H1 (cell line): ENCODE measurements at regions not wholly inside any gene's neighbourhood (a gene's known extent, or its start where the extent isn't known, plus 50 kb on each side); places are given as distances from the start of the nearest gene placed in this dataset.

ENCODE experiments used
- CTCF ChIA-PET: fragments of 300-600 bp; sonication (Branson Sonifier 250); formaldehyde crosslinking; loops from one replicate; lab custom pipeline; 2021; ENCODE audit not compliant: partially characterized antibody; lab: Charles Lee
- POLR2A ChIA-PET: fragments of 300-600 bp; sonication (Branson Sonifier 250); formaldehyde crosslinking; loops from one replicate; lab custom pipeline; 2021; ENCODE audit warnings: inconsistent platforms; ENCODE audit not compliant: partially characterized antibody; lab: Charles Lee
- DNase-seq, 2 experiments: peaks; one replicate each; pipeline versions ENCODE4 v3.0.0 to v3.0.0-alpha.2; 2010 to 2022; ENCODE audit warnings: low spot score in 2 of 2, low read depth in 1 of 2, mixed read lengths in 1 of 2
- FAIRE-seq: peaks from 2 replicates; lab custom pipeline; 2011; peaks lifted over from hg19 to GRCh38; lab: Jason Lieb, UNC
- H2AFZ ChIP-seq: 2 replicates; pipeline ENCODE4 v1.8.1; 2012; ENCODE audit warnings: low read length, inconsistent platforms
- H2AK5ac ChIP-seq: 2 replicates; pipeline ENCODE4 v1.6.1; 2013; ENCODE audit warnings: low read depth, low read length
- H2BK120ac ChIP-seq: replicated peaks from 2 replicates; pipeline ENCODE3; 2013; ENCODE audit warnings: low read depth, low read length, inconsistent platforms
- H2BK12ac ChIP-seq: 2 replicates; pipeline ENCODE4 v1.6.1; 2013; ENCODE audit warnings: low read depth, low read length
- H2BK15ac ChIP-seq: 2 replicates; pipeline ENCODE4 v1.6.1; 2013; ENCODE audit warnings: low read length
- H2BK20ac ChIP-seq: 2 replicates; pipeline ENCODE4 v1.6.1; 2013; ENCODE audit warnings: low read length
- H2BK5ac ChIP-seq: 2 replicates; pipeline ENCODE4 v1.6.1; 2013; ENCODE audit warnings: low read depth, low read length
- H3K14ac ChIP-seq: 2 replicates; pipeline ENCODE4 v1.6.1; 2013; ENCODE audit warnings: inconsistent platforms; ENCODE audit not compliant: insufficient read length
- H3K18ac ChIP-seq: 2 replicates; pipeline ENCODE4 v1.6.1; 2013; ENCODE audit warnings: low read length; ENCODE audit errors: extremely low read depth
- H3K23ac ChIP-seq: 2 replicates; pipeline ENCODE4 v1.6.1; 2013; ENCODE audit warnings: inconsistent platforms; ENCODE audit not compliant: insufficient read length
- H3K23me2 ChIP-seq: 2 replicates; pipeline ENCODE4 v1.6.1; 2013; ENCODE audit warnings: low read depth, low read length
- H3K27ac ChIP-seq: 2 replicates; pipeline ENCODE4 v1.6.1; 2011; ENCODE audit warnings: low read depth, low read length, inconsistent platforms
- H3K27me3 ChIP-seq, 4 experiments: replicated peaks in 1 of 4; 1 replicate in 1 of 4; 2 replicates in 3 of 4; pipeline versions ENCODE4 v1.6.1 to v1.8.1; 2011 to 2013; ENCODE audit warnings: low read length in 3 of 4, mild to moderate bottlenecking in 3 of 4, inconsistent platforms in 2 of 4, mixed read lengths in 2 of 4, moderate library complexity in 1 of 4; ENCODE audit not compliant: control insufficient read depth in 3 of 4, insufficient read depth in 3 of 4; ENCODE audit errors: extremely low read depth in 1 of 4
- H3K36me3 ChIP-seq, 4 experiments: 2 replicates each; pipeline versions ENCODE4 v1.6.1 to v1.8.1; 2011 to 2013; ENCODE audit warnings: mild to moderate bottlenecking in 4 of 4, low read length in 3 of 4, moderate library complexity in 2 of 4, control low read depth in 1 of 4, inconsistent platforms in 1 of 4; ENCODE audit not compliant: insufficient read depth in 4 of 4, control insufficient read depth in 2 of 4
- H3K4ac ChIP-seq: replicated peaks from 2 replicates; pipeline ENCODE3; 2013; ENCODE audit warnings: low read length, low read depth, mixed read lengths, inconsistent platforms; ENCODE audit not compliant: insufficient read length
- H3K4me1 ChIP-seq, 4 experiments: replicated peaks in 1 of 4; 1 replicate in 1 of 4; 2 replicates in 3 of 4; pipeline versions ENCODE4 v1.6.1 to v1.8.1; 2011 to 2013; ENCODE audit warnings: low read length in 3 of 4, inconsistent platforms in 2 of 4, mixed read lengths in 1 of 4; ENCODE audit not compliant: insufficient read depth in 4 of 4, control insufficient read depth in 3 of 4
- H3K4me2 ChIP-seq, 2 experiments: 2 replicates each; pipeline versions ENCODE4 v1.6.1 to v1.8.1; 2011 to 2013; ENCODE audit warnings: low read depth in 2 of 2, low read length in 2 of 2, control low read depth in 1 of 2, inconsistent platforms in 1 of 2, mild to moderate bottlenecking in 1 of 2; ENCODE audit not compliant: insufficient read depth in 1 of 2
- H3K4me3 ChIP-seq, 4 experiments: fragments of 200-600, 300-600 bp in 1 of 4; sonication (generic), shearing (Covaris generic), sonication (Bioruptor Twin) in 1 of 4; 2 replicates each; pipeline versions ENCODE4 v1.5.1 to v1.8.1; 2011 to 2016; ENCODE audit warnings: low read length in 4 of 4, low read depth in 3 of 4, control low read depth in 2 of 4, inconsistent platforms in 2 of 4, mild to moderate bottlenecking in 2 of 4, mixed read lengths in 1 of 4, moderate library complexity in 1 of 4; ENCODE audit not compliant: insufficient read depth in 2 of 4; ENCODE audit errors: extremely low read depth in 1 of 4
- H3K56ac ChIP-seq: replicated peaks from 2 replicates; pipeline ENCODE3; 2013; ENCODE audit warnings: low read depth, mild to moderate bottlenecking, mixed read lengths, low read length, inconsistent platforms; ENCODE audit not compliant: insufficient read length
- H3K79me1 ChIP-seq: 2 replicates; pipeline ENCODE4 v1.6.1; 2013; ENCODE audit warnings: low read depth, low read length, control low read depth
- H3K79me2 ChIP-seq, 2 experiments: 2 replicates each; pipeline versions ENCODE4 v1.6.1 to v1.8.1; 2012 to 2013; ENCODE audit warnings: low read length in 2 of 2, mild to moderate bottlenecking in 2 of 2, inconsistent platforms in 1 of 2; ENCODE audit not compliant: insufficient read depth in 2 of 2, control insufficient read depth in 1 of 2
- H3K9ac ChIP-seq, 4 experiments: replicated peaks in 1 of 4; 1 replicate in 1 of 4; 2 replicates in 3 of 4; pipeline versions ENCODE4 v1.6.1 to v1.8.1; 2011 to 2013; ENCODE audit warnings: low read depth in 3 of 4, low read length in 3 of 4, control low read depth in 2 of 4, mild to moderate bottlenecking in 2 of 4, moderate library complexity in 2 of 4, inconsistent platforms in 1 of 4; ENCODE audit errors: extremely low read depth in 1 of 4
- H3K9me3 ChIP-seq, 2 experiments: 2 replicates each; pipeline versions ENCODE4 v1.6.1 to v1.8.1; 2012 to 2013; ENCODE audit warnings: mild to moderate bottlenecking in 2 of 2, moderate library complexity in 2 of 2, control low read depth in 1 of 2, inconsistent platforms in 1 of 2, low read depth in 1 of 2, low read length in 1 of 2, mixed read lengths in 1 of 2; ENCODE audit not compliant: insufficient read depth in 2 of 2
- H4K20me1 ChIP-seq, 2 experiments: replicated peaks in 1 of 2; 2 replicates each; pipeline versions ENCODE3 to v1.8.1; 2011 to 2013; ENCODE audit warnings: inconsistent platforms in 2 of 2, low read length in 2 of 2, mild to moderate bottlenecking in 1 of 2; ENCODE audit not compliant: insufficient read depth in 2 of 2, control insufficient read depth in 1 of 2
- H4K5ac ChIP-seq: 2 replicates; pipeline ENCODE4 v1.6.1; 2013; ENCODE audit warnings: low read length, low read depth, mixed read lengths, inconsistent platforms; ENCODE audit not compliant: insufficient read length
- H4K8ac ChIP-seq: 2 replicates; pipeline ENCODE4 v1.8.0; 2013; ENCODE audit warnings: mild to moderate bottlenecking, moderate library complexity, low read length, inconsistent platforms; ENCODE audit not compliant: insufficient read depth; ENCODE audit errors: extremely low read depth
- H4K91ac ChIP-seq: replicated peaks from 2 replicates; pipeline ENCODE3; 2013; ENCODE audit warnings: low read length, mixed read lengths, inconsistent platforms; ENCODE audit not compliant: insufficient read length
- EP300 ChIP-seq, 2 experiments: IDR thresholded peaks; 1 replicate in 1 of 2; 2 replicates in 1 of 2; pipeline ENCODE4 v1.6.1; 2011 to 2012; ENCODE audit warnings: low read depth in 2 of 2, low read length in 2 of 2, mild to moderate bottlenecking in 2 of 2, borderline replicate concordance in 1 of 2, inconsistent platforms in 1 of 2, moderate library complexity in 1 of 2
- GTF2F1 ChIP-seq: IDR thresholded peaks from 2 replicates; pipeline ENCODE4 v1.6.1; 2012; ENCODE audit warnings: low read depth, low read length, improper control_type of control experiment, borderline replicate concordance
- POLR2AphosphoS5 ChIP-seq: IDR thresholded peaks from 2 replicates; pipeline ENCODE4 v1.6.1; 2011; ENCODE audit warnings: low read depth, low read length
- RXRA ChIP-seq: IDR thresholded peaks from 2 replicates; pipeline ENCODE4 v1.6.1; 2011; ENCODE audit warnings: low read depth, mild to moderate bottlenecking, low read length, moderate library complexity; ENCODE audit not compliant: insufficient read depth
- SP4 ChIP-seq: IDR thresholded peaks from 2 replicates; pipeline ENCODE4 v1.6.1; 2012; ENCODE audit warnings: low read length, inconsistent platforms
- TAF1 ChIP-seq: IDR thresholded peaks from 2 replicates; pipeline ENCODE4 v1.6.1; 2011; ENCODE audit warnings: mild to moderate bottlenecking, low read depth, low read length
- USF2 ChIP-seq: IDR thresholded peaks from 2 replicates; pipeline ENCODE4 v1.6.1; 2011; ENCODE audit warnings: low read length, improper control_type of control experiment
- YY1 ChIP-seq: IDR thresholded peaks from 2 replicates; pipeline ENCODE4 v1.6.1; 2011; ENCODE audit warnings: low read depth, mild to moderate bottlenecking, low read length
- ZNF274 ChIP-seq: IDR thresholded peaks from 2 replicates; pipeline ENCODE4 v1.7.0; 2012; ENCODE audit warnings: low read length, borderline replicate concordance; ENCODE audit errors: extremely low read depth
- WGBS, 2 experiments: shearing (Covaris generic) in 1 of 2; methylation state at CpG; one replicate each; pipeline versions ENCODE4 v1.1.6 to v1.1.7; 2013 to 2015; ENCODE audit warnings: low lambda C conversion rate in 2 of 2, mixed read lengths in 2 of 2, inconsistent platforms in 1 of 2, low coverage in 1 of 2, missing lambda C conversion rate in 1 of 2; ENCODE audit not compliant: insufficient replicate concordance in 2 of 2, insufficient coverage in 1 of 2, insufficient read length in 1 of 2; ENCODE audit errors: extremely low coverage in 1 of 2, missing lambda C conversion rate in 1 of 2; 5-methylcytosine and 5-hydroxymethylcytosine counted together

- Histone ChIP-seq H3K9me3 (no peaks in the 10 kb centered on the region), H4K8ac (no peak overlapping the region), H3K27me3 (no peaks in the 10 kb centered on the region), H2BK20ac (no peak overlapping the region), H3K79me2 (no peaks in the 10 kb centered on the region), H4K20me1 (no peaks in the 10 kb centered on the region), H2BK5ac (no peak overlapping the region), H3K56ac (no peak overlapping the region), H3K4me2 (no peak overlapping the region), H3K14ac (no peak overlapping the region), H2AFZ (no peak overlapping the region), H3K4ac (no peak overlapping the region), H3K23ac (no peak overlapping the region), H3K23me2 (no peaks in the 10 kb centered on the region), H4K5ac (no peak overlapping the region), H3K36me3 (no peaks in the 10 kb centered on the region), H2BK120ac (no peak overlapping the region), H3K9ac (no peak overlapping the region), H3K4me3 (no peak overlapping the region), H2BK12ac (no peak overlapping the region), H2AK5ac (no peak overlapping the region), H3K18ac (no peak overlapping the region), H2BK15ac (no peak overlapping the region), H4K91ac (no peak overlapping the region), H3K27ac (no peak overlapping the region), H3K79me1 (no peaks in the 10 kb centered on the region), H3K4me1 (no peaks in the 10 kb centered on the region)
- FAIRE-seq (no peak), DNase-seq (no peak)
- CTCF ChIA-PET = no interaction called here
- 95% methylated on average over 3 of the region's 3 CpGs; no CpG with 5 or more reads in 1 of the 2 experiments for WGBS, 2 experiments
- POLR2A ChIA-PET = no interaction called here
- TF ChIP-seq POLR2AphosphoS5 = no peak
- TF ChIP-seq SP4 = no peak
- no peak for TF ChIP-seq TAF1
- TF ChIP-seq RXRA = no peak
- no peak for TF ChIP-seq EP300 (IDR thresholded peaks at IDR 0.05; ENCODE audit: borderline replicate concordance in 1 of 2, low read depth in 2 of 2, low read length in 2 of 2)
- no peak for TF ChIP-seq USF2
- no peak for TF ChIP-seq YY1
- TF ChIP-seq GTF2F1 = no peak
- TF ChIP-seq ZNF274 = no peak
Observed at GRCh38 chr5:21159510-21160059, 1171.6 kb upstream of the CDH18 start.
